HuH-7 (cell line): ENCODE measurements at regions not wholly inside any gene's neighbourhood (a gene's known extent, or its start where the extent isn't known, plus 50 kb on each side); places are given as distances from the start of the nearest gene placed in this dataset.

Experiments used
- DNase-seq: peaks from one replicate; pipeline ENCODE4 v3.0.0; 2011; ENCODE audit warnings: low spot score

DNA sequence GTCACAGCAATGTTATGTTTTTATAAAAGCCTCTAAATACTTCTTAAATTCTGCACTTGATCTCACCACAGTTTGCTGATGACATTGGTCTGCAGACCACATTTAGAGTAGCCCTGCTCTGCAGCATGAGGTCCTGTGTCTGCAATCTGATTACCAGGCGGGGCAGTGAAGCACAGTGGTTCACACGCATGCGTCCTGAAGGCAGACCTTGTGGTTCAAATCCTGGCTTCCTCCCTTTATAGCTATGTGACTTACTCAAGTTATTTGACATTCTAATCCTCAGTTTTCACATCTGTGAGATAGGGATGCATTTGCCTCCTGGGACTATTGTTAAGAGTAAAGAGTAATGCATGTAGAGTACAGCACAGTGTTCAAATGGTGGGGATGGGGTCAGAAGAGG, 50.3 kb downstream of the BMAL2 start:
- DNase-seq = no peak

DNA sequence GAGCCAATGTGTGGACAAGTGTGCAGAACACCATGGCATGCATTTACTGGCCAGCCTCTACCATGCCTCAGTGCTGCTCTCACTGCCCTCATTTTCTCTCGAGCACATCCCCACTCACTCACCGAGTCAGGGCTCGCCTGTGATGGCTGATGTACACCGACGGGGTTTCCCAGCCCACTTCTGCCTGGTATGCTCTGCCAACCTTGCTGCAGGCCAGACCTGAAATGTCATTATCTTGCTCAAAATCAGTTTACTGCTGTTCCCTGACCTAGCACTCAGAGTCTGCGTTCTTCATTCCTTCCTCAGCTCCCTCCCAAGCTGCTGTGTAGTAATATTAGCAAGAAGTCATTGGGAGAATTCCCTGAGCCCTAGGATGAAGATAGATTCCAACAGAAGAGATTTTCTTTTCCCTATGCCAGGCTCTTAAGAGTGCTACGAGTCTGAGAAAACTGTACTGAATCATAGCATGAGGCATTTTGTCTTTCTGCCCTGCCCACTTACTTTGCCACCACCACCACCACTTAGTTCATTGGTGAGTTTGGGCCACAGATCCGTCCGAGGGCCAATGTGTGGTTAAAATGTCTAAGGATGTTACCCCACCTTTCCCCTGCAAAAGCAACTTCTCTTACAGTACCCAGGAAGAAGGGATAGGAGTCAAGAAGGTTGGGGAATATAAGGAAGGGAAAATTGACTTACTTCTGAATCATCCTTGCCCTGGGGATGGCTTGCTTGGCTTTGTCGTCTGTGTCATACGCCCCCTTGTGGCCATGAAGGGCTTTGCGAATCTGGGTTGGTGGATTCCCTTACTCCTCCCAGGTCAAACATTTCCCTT, 51.0 kb downstream of the BMAL2 start:
- DNase-seq = peak; percentile 79

DNA sequence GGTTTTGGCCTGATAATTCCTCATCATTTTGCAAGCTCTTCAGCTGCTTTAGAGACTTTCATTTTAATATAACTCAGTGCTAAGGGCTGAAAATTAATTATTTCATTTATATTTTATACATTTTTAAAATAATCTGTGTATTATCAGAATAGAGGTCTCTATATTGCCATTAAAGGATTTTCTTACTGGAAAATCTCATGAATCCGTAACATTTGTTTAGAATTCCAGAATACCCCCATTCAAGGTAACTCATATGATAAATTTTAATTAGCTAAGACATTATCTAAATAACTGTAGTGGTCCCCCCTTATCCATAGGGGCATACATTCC, 51.6 kb downstream of the BMAL2 start:
- no peak for DNase-seq

DNA sequence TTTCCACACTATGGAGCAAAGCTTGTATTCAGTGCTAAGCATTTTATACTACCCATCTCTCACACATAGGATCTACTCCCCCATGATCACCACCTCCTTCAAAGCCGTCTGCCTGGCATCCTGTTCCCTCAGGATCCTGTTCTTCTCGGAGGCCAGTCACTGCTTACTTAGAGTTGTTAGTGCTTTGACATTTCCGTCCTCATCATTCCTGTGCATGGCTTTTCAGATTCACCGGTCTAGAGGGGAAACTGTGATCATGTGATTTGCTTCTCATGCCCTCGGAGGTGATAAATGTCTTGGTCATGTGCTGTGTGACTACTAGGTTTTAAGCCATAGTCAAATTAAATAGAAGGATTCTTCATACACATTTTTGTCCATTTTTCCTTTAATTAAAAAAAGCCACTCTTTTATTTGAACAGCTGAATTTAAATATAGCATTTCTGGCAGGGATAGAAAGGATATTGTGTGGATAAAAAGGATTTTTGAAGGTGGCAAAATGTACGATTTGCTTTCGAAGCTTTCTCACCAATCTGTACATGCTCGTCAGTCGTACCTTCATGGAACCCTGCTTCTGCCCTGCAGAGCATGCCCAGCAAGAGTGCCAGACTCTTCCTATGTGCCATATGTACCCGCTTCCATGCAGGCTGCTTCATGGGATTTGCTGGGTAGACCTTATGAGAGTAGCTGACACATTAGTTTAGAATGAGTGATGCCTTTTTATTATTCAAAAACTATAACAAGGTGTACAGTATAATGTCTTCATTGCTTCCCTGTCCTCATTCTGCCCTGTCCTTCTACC, 53.3 kb downstream of the BMAL2 start:
- no peak for DNase-seq

DNA sequence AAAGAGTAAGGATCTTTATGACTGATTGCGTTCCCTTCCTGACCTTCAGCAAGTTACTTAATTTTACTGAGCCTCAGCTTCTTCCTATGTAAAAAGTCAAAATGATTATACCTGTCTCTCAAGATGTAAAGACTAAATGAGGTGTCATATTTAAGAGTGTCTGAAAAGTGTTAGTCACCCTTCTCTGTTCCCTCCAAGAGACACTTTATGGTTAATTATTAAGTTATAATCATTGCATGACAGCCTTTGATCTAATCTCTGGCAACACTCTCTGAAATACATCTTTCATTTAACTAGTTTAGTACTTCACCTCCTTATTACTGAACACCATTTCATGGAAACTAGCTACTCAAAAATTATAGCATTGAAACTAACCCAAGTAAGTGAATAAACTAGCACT, 54.8 kb downstream of the BMAL2 start:
- DNase-seq = no peak

DNA sequence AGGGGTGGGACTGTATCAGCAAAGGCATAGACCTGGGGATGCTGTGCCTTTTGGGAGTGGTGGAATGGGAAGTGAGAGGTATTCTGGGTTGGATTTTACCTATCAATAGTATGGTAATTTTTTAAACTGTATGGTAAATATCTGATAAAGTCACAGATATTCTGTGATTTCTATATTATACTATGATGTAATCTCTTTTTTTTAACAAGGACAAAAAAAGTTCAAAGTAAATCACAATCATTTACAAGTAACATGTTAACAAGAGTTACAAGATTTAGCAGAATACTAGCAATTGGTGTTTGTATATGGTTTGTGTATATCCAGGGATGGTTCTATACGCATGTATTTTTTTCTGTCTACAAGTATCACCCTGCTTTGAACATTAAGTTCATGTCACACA, 56.0 kb downstream of the BMAL2 start:
- no peak for DNase-seq

DNA sequence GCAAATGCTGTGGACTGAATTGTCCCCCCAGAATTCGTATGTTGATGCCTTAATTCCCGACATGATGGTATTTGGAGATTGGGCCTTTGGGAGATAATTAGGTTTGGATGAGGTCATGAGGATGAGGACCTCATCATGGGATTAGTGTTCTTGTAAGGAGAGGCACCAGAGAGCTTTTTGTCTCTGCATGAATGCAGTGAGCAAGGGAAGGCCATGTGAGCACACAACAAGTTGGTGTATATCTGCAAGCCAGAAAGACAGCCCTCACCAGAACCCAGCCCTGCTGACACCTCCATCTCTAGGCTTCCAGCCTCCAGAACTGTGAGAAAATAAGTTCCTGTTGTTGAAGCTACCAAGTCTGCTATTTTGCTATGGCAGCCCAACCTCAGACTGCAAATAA, 51.9 kb upstream of the SMCO2 start:
- no peak for DNase-seq

DNA sequence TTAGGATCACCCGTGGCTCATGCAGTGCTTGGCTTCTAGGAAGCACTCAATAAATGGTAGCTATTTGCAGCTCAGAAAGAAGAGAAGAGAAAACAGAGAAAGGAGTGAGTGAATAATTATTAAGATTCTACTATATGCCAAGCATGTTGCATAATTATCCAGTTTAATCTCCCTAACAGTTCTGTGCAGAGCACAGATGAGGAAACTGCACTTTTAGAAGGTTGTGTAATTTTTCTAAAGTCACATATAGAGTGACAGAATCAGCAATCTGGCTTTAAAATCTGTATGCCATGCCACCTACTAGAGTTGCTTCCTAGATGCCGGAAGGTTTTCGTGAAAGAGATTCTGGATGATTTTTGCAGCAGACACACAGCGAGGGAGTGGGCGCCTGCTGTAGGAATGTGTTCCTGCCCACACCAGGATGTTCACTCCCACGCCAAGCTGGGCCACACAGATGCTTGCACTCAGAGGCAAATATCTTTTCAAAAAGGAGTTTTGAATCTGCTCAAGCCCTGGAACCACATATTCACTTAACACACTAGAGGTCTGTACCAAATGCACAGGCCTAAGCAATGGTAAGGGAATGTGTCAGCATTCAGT, 50.2 kb upstream of the SMCO2 start:
- no peak for DNase-seq
